GM18502 (cell line): ENCODE measurements at regions not wholly inside any gene's neighbourhood (a gene's known extent, or its start where the extent isn't known, plus 50 kb on each side); places are given as distances from the start of the nearest gene placed in this dataset.
"Not testable (repeated sequence)": the region's sequence is repeated elsewhere in the genome, so short reads cannot be mapped to it uniquely, and the experiment has no call there.

Experiments
- ATAC-seq: cut with Tn5 transposase; IDR thresholded peaks from one replicate; pipeline ENCODE4 v1.9.1; 2021; ENCODE audit warnings: mild to moderate bottlenecking; ENCODE audit not compliant: unreplicated experiment, poor library complexity

DNA sequence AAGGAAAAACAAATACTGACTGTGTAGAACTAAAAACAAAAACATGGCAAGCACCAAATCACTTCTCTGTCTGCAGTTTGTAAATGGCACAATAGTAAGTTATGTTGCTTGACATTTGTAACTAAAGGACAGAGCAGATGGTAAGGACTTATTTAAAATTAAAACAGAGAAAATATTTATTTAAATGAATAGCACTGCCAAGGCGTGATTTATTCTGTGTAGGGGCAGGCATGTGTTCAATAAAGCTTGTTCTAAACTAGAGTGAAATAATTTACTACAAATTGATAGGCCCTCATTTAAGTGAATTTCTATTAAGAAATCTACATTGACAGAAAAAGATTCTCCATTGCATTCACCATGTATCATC is 231.5 kb downstream of the CYLC2 start:
- ATAC-seq = no peak

DNA sequence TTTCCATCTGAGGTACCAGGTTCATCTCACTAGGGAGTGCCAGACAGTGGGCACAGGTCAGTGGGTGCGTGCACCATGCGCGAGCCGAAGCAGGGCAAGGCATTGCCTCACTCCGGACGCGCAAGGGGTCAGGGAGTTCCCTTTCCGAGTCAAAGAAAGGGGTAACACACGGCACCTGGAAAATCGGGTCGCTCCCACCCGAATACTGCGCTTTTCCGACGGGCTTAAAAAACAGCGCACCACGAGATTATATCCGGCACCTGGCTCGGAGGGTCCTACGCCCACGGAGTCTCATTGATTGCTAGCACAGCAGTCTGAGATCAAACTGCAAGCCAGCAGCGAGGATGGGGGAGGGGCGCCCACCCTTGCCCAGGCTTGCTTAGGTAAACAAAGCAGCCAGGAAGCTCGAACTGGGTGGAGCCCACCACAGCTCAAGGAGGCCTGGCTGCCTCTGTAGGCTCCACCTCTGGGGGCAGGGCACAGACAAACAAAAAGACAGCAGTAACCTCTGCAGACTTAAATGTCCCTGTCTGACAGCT is 242.5 kb downstream of the CYLC2 start:
- ATAC-seq = not testable (repeated sequence)

DNA sequence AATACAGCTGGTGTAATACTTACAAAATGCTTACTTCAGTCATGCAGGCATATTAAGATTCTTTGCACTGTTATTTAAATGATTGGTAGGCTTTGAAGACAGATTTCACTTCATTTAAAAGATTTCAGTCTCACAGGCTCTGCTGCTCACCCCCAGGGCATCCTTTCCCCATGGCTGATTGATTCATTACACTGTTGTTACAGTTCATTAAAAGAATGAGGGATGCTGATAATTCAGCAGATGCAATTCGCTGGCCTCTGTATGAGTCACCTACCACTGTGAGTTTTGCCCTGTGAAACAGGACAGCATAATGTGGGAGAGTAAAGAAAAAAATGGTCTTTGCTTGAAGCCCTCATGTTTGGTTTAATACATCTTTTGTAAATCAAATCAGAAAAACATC is 246.9 kb downstream of the CYLC2 start:
- no peak for ATAC-seq

DNA sequence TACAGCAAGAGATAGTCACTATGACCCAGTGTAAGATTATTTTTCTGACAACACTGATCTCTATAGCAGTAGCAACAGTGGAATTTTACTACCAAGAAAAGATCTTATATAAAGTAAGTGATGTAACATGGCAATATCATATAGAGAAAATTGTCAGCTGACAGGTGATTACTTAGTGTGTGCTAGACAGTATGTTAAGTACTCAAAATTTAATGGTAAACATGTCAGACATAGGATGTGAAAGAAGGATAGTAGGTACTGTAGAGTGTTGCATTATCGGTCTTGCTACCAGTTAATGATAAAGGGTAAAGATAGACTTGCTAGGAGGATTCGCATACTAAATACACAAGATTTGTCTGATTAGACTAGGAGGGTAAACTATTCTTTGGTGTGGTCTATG is 247.4 kb downstream of the CYLC2 start:
- ATAC-seq = no peak

DNA sequence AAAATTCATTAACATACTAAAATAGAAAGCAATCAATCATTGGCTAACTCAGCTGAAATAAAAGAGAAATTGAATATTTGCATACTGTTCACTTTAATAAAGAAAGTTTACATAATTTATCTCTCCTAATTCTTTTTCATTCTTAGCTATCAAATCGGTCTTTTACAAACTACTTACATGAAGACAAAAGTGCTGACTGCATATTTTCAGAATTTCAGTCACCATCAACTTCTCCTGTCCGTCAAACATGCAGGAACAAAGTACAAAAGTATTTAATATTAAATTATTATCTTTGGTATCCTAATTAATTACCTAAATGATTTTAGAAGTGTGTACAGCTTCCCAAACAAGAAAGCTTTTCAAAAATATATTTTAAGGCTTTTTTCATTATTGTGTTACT is 248.4 kb downstream of the CYLC2 start:
- ATAC-seq = no peak

DNA sequence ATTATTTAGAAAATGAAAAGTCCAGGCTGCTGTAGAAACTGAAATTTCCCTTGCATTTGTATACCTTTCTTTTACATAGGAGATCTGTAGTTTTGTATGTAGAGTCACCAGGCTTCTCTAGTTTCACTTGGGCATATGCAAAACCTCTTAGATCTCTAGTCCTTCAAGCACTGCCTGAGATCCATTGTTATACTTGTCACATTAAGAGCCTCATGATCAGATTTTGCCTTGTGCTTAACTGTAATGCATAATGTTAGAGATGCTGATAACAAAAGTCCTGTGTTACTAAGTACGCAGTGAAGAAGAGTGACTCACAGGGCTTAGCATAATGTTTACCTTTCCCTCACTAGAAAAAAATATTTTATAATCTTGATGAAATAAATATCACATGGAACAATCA is 250.2 kb downstream of the CYLC2 start:
- no peak for ATAC-seq

DNA sequence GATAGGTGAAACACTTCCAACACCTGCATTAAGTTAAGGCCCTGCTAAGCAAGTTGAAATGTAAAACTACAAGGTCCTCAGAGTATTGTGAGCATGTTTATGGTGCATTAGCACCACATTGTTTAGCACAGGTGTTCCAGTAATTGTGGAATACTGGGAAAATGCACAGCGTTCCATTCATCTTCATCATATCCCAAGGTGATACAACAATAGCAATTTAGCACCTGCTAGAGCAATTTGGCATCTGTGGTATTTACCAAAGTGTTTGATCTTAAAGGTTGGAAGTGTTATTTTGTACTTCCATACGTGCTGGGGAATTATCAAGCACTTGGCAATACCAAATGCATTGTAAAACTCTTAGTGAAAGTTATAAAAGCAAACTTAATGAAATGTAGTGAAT is 266.8 kb downstream of the CYLC2 start:
- no peak for ATAC-seq

DNA sequence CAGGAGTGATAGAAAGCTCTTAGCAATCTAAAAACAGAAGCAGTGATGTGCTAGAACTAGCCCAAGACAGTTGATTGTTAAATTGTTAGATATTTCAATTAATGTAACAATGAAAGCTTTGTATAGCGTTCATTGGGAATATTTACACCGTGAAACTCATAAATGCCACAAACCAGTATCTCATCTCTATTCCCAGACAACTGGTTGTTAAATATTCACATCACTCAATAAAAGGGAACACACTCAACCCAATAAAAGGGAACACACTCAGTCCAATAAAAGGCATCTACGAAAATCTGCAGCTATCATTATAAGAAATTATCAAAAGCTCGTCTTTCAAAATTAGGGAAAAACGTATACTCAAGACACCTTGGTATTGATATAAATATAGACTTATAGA is 270.9 kb downstream of the CYLC2 start:
- ATAC-seq = no peak

DNA sequence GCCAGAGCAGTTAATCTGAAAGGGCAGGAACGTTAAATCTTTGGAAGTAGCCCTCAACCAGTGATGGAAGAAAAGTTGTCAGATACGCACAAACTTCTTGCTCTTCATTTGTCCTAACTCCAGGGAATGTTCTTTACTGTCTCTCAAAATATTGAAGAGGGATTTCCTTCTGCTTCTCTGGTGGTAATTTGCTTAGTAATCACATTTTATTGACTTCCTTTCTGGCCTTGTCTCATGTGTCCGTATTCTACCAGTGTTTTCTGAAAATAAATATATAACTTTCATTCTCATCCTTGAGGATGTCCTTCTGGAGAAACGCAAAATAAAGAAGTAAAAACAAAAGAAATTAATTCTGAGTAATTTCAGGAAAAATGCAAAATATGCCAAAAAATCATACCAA is 282.1 kb downstream of the CYLC2 start:
- no peak for ATAC-seq

DNA sequence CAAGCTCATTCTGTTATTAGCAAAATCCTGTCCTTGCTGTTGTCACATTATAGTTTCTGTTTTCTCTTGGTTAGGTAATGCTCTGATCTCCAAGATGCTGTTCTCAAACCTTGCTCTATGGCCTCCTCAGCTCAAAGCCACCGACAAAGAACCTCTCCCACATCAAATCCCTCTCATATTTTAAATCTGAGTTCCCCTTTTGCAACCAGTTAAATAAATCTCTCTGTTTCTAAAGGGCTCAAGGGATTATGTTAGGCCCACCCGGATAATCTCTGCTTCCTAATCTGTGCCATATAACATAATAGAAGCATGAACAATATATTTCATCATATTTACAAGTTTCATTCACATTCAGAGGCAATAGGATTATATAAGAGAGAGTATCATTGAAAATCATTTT is 286.0 kb downstream of the CYLC2 start:
- no peak for ATAC-seq

DNA sequence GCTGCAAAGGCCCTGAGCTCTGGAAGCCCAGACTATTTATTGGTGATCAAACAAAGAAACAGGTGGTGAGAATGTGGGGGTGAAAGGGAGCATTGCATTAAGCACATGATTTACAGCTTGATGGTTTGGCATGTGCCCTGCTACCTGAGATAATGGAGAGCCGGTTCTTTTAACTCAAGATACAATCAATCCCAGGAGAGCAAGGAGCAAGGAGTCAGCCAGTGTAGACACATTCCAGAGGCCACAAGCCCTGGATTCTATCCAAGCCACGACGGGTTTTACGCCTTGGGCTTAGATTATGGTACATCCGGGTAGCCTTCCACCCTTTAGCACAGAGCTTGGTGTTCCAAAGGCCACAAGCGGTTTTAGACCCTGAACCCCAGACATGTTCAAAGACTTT is 292.2 kb downstream of the CYLC2 start:
- no peak for ATAC-seq

DNA sequence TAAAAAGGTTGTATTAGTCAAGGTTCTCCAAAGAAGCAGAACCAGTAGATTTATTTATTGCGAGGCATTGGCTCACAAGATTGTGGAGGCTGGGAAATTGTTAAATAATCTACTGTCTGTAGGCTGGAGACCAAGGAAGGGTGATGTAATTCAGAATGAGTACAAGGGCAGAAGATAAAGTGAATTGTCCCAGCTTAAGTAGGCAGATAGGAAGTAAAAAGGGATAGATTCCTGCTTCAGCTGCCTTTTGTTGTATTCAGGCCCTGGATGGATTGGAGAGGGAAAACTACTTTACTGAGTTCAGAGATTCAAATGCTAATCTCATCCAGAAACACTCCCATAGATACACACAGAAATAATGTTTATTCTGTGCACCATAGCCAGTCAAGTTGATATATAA is 301.1 kb downstream of the CYLC2 start:
- ATAC-seq = no peak

DNA sequence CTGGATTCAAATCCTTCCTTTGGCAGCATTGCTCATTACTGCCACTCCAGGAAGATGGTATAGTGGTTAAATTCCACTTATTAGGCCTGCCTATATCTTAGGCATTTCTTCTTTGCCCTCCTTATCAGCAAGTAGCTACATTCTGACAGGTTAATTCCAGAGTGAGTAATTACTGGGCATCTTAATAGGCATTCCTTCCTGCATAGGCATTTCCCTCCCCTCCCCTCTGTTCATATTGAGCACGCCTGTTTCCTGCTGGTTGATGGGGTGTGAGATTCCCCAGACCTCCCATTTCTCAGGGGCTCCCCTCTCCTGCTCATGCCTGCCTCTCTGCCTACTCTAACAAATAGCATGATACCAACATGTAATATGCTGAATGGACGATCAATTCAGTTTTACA is 305.9 kb downstream of the CYLC2 start:
- no peak for ATAC-seq

DNA sequence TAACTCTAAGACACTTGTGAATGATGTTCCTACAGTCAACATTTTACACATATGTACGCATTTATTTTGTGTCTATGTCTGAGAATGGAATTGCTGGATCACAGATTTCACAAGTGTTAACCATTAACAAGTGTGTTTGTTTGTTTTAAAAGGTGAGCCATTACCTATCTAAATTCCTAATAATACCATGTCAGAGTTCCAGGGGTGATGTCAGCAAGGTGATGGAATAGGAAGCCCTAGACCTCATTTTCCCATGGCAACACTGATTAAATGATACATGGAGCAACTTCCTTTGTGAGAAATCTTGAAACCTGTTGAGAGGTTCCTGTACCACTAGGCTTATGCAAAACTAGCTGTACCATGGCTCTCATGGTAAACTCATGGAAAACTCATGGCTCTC is 309.7 kb downstream of the CYLC2 start:
- no peak for ATAC-seq

DNA sequence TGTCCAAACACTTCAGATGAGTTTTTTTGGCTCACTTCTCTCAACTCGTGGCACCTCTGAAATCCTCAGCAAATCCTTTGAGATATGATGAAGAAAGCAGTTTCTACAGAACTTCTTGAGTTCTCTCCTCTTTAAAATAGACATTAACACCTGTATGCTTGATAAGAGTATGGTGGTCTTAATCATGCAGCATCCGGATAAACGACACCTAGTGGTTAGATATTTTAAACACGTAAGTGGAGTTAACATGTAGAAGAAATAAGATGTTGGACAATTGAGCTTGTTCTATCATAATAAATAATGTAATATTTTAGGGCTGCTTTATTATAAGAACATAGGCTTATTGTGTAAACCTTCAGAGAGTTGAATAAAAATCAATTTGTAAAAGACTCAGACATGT is 324.8 kb downstream of the CYLC2 start:
- ATAC-seq = no peak

DNA sequence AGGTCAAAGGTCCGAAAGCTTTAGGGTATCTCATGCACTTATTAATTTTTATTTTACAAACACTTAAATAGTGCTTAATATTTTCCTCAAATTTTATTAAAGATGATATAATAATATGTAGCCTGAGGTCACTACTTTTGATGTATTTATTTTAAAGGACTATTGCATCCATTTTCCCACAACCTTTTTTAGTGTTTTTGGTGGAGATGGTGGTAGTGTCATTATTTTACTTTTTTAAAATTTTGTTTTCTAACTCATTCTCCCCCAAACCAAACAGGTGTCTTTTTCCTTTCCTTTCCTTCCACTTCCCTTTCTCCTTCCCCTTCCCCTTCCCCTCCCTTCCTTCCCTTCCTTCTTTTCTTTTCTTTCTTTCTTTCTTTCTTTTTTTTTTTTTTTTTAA is 328.6 kb downstream of the CYLC2 start:
- no peak for ATAC-seq

DNA sequence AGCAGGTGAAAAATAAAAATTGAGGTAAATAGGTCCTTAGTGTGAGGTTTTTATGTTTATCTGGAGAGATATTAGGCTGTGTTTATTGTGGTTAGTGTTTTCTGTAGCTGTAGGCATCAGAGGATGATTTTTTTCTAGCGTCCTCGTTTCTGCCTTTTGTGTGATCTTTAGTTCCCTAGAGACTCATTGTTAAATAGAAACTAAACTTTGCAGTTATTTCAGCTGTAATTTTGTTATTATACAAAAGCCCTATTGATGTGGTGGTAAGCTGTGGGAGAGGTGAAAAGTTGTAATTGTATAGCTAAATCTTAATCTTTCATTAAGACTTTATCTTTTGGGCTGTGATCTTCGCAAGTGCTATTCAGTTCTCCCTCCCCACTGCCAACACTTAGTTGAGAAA is 340.3 kb downstream of the CYLC2 start:
- no peak for ATAC-seq

DNA sequence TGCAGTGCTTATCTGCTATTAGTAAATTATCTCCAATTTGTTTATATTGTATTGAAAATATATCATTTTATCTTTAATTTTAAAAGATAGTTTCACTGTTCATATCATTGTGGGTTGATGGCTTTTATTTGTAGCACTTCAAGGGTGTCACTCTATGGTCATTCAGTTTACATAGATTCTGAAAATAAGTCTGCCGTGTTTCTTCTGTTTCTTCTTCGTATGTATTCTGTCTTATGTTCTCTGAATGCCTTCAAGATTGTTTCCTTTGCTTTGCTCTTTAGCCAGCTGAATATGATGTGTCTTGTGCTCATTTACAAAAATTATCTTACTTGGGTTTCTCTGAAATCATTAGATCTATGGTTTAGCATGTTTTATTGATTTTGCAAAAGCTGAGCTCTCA is 359.9 kb downstream of the CYLC2 start:
- ATAC-seq = no peak

DNA sequence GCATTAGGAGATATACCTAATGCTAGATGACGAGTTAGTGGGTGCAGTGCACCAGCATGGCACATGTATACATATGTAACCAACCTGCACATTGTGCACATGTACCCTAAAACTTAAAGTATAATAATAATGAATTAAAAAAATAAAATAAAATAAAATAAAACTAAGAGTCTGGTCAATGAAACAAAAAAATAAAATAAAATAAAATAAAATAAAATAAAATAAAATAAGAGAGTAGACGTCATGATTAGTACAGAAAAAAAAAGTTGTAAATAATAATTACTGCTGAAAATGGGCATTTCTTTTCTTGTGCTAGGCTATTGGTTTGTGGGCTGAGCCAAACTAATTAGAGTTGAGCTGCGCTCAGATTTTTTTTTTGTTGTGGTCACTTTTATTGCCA is 362.8 kb downstream of the CYLC2 start:
- ATAC-seq = not testable (repeated sequence)

DNA sequence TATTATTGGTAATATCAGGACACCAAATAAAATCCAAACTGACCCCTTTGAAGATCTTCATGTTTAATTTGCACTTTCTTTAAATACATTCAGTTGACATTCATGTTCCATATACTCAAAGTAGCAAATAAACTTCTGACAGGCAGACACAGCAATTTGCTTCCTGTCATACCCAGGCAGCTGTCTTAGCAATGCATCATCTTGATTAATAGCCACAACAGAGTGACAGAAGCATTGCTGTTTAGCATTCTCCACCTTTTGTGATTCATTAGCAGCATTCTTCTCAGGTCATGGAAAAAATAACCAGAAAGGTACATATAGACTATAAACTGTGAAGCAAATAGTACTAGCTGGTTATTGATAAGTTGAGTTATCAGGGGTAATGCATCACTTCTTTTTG is 366.8 kb downstream of the CYLC2 start:
- ATAC-seq = no peak

DNA sequence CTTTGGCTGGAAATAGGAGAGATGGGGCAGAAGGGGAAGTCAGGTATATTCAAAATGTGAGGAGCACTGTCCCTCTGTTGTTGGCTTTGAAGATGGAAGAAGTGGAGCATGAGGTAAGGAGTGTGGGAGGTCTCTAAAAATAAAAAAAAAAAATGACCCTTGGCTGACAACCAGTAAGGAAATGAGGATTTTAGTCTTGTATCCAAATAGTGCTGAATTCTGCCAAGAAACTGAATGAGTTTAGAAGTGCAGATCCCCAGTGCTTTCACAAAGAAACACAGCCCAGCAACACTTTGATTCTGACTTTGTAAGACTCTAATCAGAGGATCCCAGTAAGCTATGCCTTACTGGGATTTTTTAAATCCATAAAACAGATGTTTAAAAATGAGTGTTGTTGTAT is 367.9 kb downstream of the CYLC2 start:
- no peak for ATAC-seq

DNA sequence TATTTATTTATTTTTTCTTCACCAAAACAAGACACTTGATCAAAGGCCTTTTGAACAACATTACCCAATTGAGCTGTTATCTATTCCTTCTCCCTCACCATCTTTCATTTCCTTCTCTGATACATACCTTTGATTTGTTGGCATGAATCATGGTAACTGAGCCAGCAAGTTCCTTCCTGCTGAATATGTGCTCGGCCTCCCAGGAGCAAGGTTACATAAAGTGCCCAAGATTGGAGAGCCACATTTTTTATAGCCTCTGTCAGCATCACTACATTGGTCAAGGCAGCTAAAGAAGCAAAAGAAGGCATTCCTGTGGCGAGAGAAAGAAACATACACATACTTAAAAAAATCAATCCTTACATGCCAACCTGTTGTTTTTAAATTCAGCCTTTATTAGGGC is 369.6 kb downstream of the CYLC2 start:
- ATAC-seq = no peak

DNA sequence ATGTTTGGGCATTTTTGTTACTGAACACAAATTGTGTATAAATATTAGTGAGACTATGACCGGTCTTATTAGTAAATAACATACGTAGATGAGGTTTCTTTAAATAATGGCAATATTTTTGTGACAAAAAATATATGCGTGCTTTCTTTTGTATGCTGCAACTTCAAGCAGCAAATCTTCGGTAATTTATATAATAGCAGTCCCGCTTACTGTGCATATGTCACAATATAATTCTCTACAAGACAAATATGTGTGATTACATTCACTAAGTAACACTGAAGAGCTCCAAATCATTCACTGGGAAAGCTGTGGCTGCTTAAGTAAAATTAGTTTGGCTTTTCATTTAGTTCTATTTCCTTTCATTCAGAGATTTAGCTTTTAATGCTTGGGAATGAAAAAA is 376.0 kb downstream of the CYLC2 start:
- ATAC-seq = no peak
